Transverse colon (tissue), 4 donors: ENCODE measurements at regions not wholly inside any gene's neighbourhood (a gene's known extent, or its start where the extent isn't known, plus 50 kb on each side); places are given as distances from the start of the nearest gene placed in this dataset.

ENCODE experiments used
- DNase-seq: peaks from one replicate; pipeline ENCODE4 v3.0.0-alpha.2; 2019
- H3K27ac ChIP-seq, 4 donors: fragments of 200-600 bp; sonication (generic); 2 replicates each; pipeline ENCODE4 v1.5.1; 2016 to 2018; ENCODE audit warnings: inconsistent platforms in 4 of 4
- H3K27me3 ChIP-seq: fragments of 200-600 bp; sonication (generic); 2 replicates; pipeline ENCODE4 v1.5.1; 2017; ENCODE audit warnings: inconsistent platforms
- H3K36me3 ChIP-seq, 4 donors: fragments of 200-600 bp; sonication (generic); 2 replicates each; pipeline ENCODE4 v1.5.1; 2017 to 2019; ENCODE audit warnings: inconsistent platforms in 4 of 4
- H3K4me1 ChIP-seq, 4 donors: fragments of 200-600 bp; sonication (generic); 2 replicates each; pipeline ENCODE4 v1.5.1; 2017 to 2020; ENCODE audit warnings: inconsistent platforms in 4 of 4
- H3K4me3 ChIP-seq, 4 donors: fragments of 200-600 bp; sonication (generic); 1 replicate in 1 of 4; 2 replicates in 3 of 4; pipeline versions ENCODE4 v1.5.1 to v1.6.1; 2017 to 2019; ENCODE audit warnings: inconsistent platforms in 4 of 4
- H3K9me3 ChIP-seq, 2 donors: fragments of 200-600 bp; sonication (generic); 2 replicates each; pipeline ENCODE4 v1.5.1; 2017 to 2019; ENCODE audit warnings: inconsistent platforms in 2 of 2
- EP300 ChIP-seq: sonication (generic); formaldehyde crosslinking; IDR thresholded peaks from one replicate; pipeline ENCODE4 v1.6.1; 2017; ENCODE audit warnings: antibody characterized with exemption, low read depth
- POLR2A ChIP-seq: fragments of 450-650 bp; IDR thresholded peaks from one replicate; pipeline ENCODE4 v1.6.1; 2016; ENCODE audit warnings: antibody characterized with exemption, mild to moderate bottlenecking, moderate library complexity
- POLR2AphosphoS5 ChIP-seq, 3 donors: sonication (generic); formaldehyde crosslinking; IDR thresholded peaks; one replicate each; pipeline ENCODE4 v1.6.1; 2016; ENCODE audit warnings: antibody characterized with exemption in 3 of 3
- WGBS, 2 donors: methylation state at CpG; one replicate each; pipeline ENCODE4 v1.1.5; 2018; ENCODE audit warnings: low coverage in 1 of 2; 5-methylcytosine and 5-hydroxymethylcytosine counted together
- in situ Hi-C, 4 donors: fragments of 200-750 bp; cut with MboI; loops; one replicate each; pipeline versions ENCODE4 v1.15.0 to v1.15.1; 2017; ENCODE audit warnings: low sequenced_read_pairs in 3 of 4, low pct_ligation_motif_present in 1 of 4, low pct_unique_long_range_greater_than_20kb in 1 of 4
- intact Hi-C: fragments of 100-400 bp; cut with DNase I; formaldehyde crosslinking; loops from one replicate; pipeline ENCODE4 v1.15.1; 2023; ENCODE audit warnings: low total_unique reads
- TF ChIP-seq, protein P1 (sequence below), 5 experiments: fragments of 200-600 bp in 3 of 5; fragments of 450-650 bp in 2 of 5; sonication (generic) in 3 of 5; IDR thresholded peaks; 1 replicate in 2 of 5; 2 replicates in 3 of 5; pipeline ENCODE4 v1.5.1; 2016 to 2017; ENCODE audit warnings: antibody characterized with exemption in 5 of 5, inconsistent platforms in 3 of 5, mild to moderate bottlenecking in 2 of 5, moderate library complexity in 1 of 5

DNA sequence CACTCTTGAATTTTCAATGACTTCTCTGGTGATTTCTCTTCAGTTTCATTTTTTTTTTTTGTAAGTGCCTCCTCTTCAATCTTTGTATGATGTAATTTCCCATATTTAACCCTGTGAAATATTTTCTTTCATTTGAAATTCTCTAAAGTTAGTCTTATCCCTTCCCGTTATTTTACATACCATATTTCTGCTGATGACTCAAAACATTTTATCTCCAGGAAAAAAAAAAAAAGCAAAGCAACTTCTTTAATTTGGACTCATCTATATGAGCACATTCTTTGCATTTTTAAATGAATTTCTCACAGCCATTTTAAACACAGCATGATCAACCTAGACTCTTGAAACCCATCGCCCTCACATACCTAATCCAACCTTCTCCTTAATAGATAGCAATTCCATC lies 1831.4 kb downstream of the ARAP2 start:
- Histone ChIP-seq H3K4me3 (no peak overlapping the region), H3K36me3 (no peaks in the 10 kb centered on the region), H3K4me1 (no peaks in the 10 kb centered on the region), H3K27ac (no peak overlapping the region), H3K27me3 (no peaks in the 10 kb centered on the region), H3K9me3 (peaks cover 0 to 11% of the 10 kb centered on the region in 2 donors)
- WGBS, 2 donors, result 76 to 88% methylated on average over 2 of the region's 2 CpGs
- no peak for TF ChIP-seq EP300
- no peak for TF ChIP-seq POLR2AphosphoS5 (IDR thresholded peaks at IDR 0.05)
- TF ChIP-seq, protein P1, sequence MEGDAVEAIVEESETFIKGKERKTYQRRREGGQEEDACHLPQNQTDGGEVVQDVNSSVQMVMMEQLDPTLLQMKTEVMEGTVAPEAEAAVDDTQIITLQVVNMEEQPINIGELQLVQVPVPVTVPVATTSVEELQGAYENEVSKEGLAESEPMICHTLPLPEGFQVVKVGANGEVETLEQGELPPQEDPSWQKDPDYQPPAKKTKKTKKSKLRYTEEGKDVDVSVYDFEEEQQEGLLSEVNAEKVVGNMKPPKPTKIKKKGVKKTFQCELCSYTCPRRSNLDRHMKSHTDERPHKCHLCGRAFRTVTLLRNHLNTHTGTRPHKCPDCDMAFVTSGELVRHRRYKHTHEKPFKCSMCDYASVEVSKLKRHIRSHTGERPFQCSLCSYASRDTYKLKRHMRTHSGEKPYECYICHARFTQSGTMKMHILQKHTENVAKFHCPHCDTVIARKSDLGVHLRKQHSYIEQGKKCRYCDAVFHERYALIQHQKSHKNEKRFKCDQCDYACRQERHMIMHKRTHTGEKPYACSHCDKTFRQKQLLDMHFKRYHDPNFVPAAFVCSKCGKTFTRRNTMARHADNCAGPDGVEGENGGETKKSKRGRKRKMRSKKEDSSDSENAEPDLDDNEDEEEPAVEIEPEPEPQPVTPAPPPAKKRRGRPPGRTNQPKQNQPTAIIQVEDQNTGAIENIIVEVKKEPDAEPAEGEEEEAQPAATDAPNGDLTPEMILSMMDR (IDR thresholded peaks at IDR 0.05), result no peak
- no peak for TF ChIP-seq POLR2A
- no peak for DNase-seq
- in situ Hi-C loops, result no loop called here
- intact Hi-C loops, result no loop called here

DNA sequence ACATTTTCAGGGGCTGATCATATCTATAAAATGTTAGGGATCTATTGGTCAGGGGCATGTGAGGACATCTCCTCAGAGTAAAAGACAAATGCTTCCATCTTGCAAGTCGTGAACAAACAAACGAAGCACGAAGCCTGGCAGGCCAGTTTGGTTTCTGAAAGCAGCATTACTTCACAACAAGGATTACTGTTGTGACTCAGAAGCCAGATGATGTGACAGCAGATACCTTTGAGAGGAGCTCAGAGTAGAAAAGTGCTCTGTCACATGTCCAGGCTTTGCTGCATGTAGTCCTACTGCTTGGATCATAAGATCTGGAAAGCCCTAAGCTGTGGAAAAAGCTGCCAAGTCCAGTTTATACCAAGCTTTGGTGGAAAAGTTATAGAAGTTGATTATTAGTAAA lies 1827.2 kb downstream of the ARAP2 start:
- Histone ChIP-seq H3K27me3 (no peaks in the 10 kb centered on the region), H3K36me3 (no peaks in the 10 kb centered on the region), H3K4me3 (no peak overlapping the region), H3K4me1 (no peaks in the 10 kb centered on the region), H3K9me3 (no peaks in the 10 kb centered on the region), H3K27ac (no peak overlapping the region)
- TF ChIP-seq POLR2A (no peak), POLR2AphosphoS5 (IDR thresholded peaks at IDR 0.05) (no peak), EP300 (no peak)
- TF ChIP-seq, protein P1 (IDR thresholded peaks at IDR 0.05), result no peak
- WGBS, 2 donors, result 55 to 64% methylated on average over 3 of the region's 3 CpGs
- in situ Hi-C loops (no loop called here), intact Hi-C loops (no loop called here)
- DNase-seq, result no peak

DNA sequence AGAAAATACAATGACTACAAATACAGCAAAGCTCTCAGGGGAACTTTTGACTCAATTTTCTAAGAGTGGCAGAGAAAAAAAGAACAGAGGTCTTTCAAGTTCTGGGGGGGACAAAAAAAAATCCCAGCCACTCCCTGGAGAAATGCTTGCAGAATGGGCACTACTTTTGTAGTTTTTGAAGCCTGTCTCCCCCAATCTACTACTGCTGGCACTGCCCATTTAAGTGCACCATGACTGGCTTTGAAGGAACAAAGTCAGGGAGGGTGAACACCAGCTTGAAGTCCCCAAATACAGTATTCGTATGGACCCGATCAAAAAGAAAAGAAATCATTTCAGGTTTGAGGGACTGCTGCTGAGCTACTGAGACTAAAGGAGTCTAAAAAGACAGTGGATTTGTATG lies 1824.4 kb downstream of the ARAP2 start:
- Histone ChIP-seq H3K27ac (no peak overlapping the region), H3K4me1 (no peaks in the 10 kb centered on the region), H3K27me3 (no peaks in the 10 kb centered on the region), H3K36me3 (no peaks in the 10 kb centered on the region), H3K4me3 (no peak overlapping the region), H3K9me3 (no peaks in the 10 kb centered on the region)
- DNase-seq, result no peak
- in situ Hi-C loops (no loop called here), intact Hi-C loops (no loop called here)
- TF ChIP-seq POLR2A, result no peak
- TF ChIP-seq EP300, result no peak
- TF ChIP-seq, protein P1 (IDR thresholded peaks at IDR 0.05), result no peak
- TF ChIP-seq POLR2AphosphoS5 (IDR thresholded peaks at IDR 0.05), result no peak
- 85 to 91% methylated on average over 2 of the region's 2 CpGs for WGBS, 2 donors

DNA sequence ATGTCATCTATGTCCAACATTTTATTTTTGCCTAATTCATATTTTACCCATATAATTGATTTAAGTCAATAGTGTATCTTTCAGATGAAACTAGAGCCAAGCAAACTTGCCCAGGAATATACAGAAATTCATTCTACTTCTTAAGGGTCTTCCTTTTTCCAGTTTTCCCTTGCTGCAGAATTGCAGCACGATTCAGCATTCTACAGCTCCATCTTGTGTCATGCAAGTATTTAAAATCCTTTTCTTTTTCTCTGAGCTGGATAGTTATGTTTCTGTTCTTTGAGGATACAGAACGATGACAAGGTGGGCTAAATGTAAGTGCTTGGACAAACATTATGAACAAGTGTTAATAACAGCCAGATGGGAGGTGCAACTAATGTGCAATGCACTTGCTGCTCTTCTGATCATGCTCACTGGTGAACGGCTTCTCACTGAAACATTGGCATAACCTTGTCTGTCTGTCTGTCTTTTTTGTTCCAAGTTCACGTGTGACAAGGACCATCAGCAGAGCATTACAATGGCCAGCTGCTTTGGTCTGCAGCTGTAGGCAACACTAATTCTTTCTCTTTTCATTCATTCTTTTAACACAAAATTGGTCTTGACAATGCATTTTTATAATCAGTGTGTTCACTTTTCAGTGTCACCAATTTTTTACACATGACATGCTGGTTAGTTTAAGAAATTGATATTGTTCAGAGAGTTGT lies 1821.7 kb downstream of the ARAP2 start:
- no peak for TF ChIP-seq POLR2A
- TF ChIP-seq, protein P1 (IDR thresholded peaks at IDR 0.05), result no peak
- no peak for TF ChIP-seq EP300
- no peak for TF ChIP-seq POLR2AphosphoS5 (IDR thresholded peaks at IDR 0.05)
- no peak overlapping the region for H3K4me3 ChIP-seq
- no peaks in the 10 kb centered on the region for H3K27me3 ChIP-seq
- in situ Hi-C loops, result no loop called here
- H3K27ac ChIP-seq, result no peak overlapping the region
- no peak for DNase-seq
- intact Hi-C loops, result no loop called here
- no peaks in the 10 kb centered on the region for H3K4me1 ChIP-seq
- H3K9me3 ChIP-seq, result no peaks in the 10 kb centered on the region
- 53 to 55% methylated on average over 2 to 4 of the region's 4 CpGs for WGBS, 2 donors
- no peaks in the 10 kb centered on the region for H3K36me3 ChIP-seq
